PC-3 (cell line): ENCODE measurements at regions not wholly inside any gene's neighbourhood (a gene's known extent, or its start where the extent isn't known, plus 50 kb on each side); places are given as distances from the start of the nearest gene placed in this dataset.

Experiments used
- EZH2phosphoT487 ChIP-seq: fragments of 300-600 bp; sonication (generic); IDR thresholded peaks from 2 replicates; pipeline ENCODE4 v1.6.1; 2018; ENCODE audit warnings: mild to moderate bottlenecking, antibody characterized with exemption, low read length, borderline replicate concordance
- TF ChIP-seq, protein P1 (sequence below): fragments of 300-600 bp; sonication (generic); conservative IDR thresholded peaks from 2 replicates; pipeline ENCODE4 v1.5.1; 2017; ENCODE audit warnings: antibody characterized with exemption, low read depth, mild to moderate bottlenecking, low read length

DNA sequence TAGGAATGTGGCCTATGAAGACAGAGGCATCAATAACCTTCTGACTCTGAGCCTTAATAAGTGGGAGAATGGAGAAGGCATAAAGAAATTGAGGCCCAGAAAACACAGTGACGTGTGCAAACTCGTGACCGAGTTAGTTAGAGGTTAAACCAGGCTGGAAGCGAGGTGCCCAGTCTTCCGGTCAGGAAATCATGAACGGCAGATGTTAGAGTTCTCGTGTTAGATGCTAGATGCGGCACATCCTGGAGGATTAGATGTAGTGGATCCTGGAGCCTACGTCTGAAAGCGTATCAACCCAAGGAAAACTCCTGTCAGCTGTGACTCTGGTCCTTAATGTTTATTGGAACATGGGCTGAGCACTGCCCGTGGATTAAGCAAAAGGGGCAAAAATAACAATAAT lies 275.9 kb downstream of the TCF7L2 start:
- TF ChIP-seq, protein P1, sequence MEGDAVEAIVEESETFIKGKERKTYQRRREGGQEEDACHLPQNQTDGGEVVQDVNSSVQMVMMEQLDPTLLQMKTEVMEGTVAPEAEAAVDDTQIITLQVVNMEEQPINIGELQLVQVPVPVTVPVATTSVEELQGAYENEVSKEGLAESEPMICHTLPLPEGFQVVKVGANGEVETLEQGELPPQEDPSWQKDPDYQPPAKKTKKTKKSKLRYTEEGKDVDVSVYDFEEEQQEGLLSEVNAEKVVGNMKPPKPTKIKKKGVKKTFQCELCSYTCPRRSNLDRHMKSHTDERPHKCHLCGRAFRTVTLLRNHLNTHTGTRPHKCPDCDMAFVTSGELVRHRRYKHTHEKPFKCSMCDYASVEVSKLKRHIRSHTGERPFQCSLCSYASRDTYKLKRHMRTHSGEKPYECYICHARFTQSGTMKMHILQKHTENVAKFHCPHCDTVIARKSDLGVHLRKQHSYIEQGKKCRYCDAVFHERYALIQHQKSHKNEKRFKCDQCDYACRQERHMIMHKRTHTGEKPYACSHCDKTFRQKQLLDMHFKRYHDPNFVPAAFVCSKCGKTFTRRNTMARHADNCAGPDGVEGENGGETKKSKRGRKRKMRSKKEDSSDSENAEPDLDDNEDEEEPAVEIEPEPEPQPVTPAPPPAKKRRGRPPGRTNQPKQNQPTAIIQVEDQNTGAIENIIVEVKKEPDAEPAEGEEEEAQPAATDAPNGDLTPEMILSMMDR = no peak
- TF ChIP-seq EZH2phosphoT487 = no peak
